ENCODE measurements at regions not wholly inside any gene's neighbourhood (a gene's known extent, or its start where the extent isn't known, plus 50 kb on each side); places are given as distances from the start of the nearest gene placed in this dataset.

- Histone ChIP-seq H3K4me1 (ENCODE audit: insufficient read depth, poor library complexity, severe bottlenecking) (no peaks in the 10 kb centered on the region), H3K9me3 (ENCODE audit: severe bottlenecking) (no peaks in the 10 kb centered on the region), H3K4me3 (ENCODE audit: severe bottlenecking) (no peak overlapping the region), H3K27me3 (ENCODE audit: insufficient read depth, poor library complexity, severe bottlenecking) (no peaks in the 10 kb centered on the region), H3K27ac (ENCODE audit: poor library complexity, severe bottlenecking) (no peak overlapping the region), H3K36me3 (ENCODE audit: low read depth) (no peaks in the 10 kb centered on the region)
- DNase-seq (ENCODE audit: low spot score) (no peak), ATAC-seq (ENCODE audit: low read depth) (no peak)
- TF ChIP-seq CTCF (IDR thresholded peaks at IDR 0.05; ENCODE audit: poor library complexity, severe bottlenecking), result no peak
Measured at GRCh38 chr1:193592317-193592716, 405.9 kb upstream of the B3GALT2 start.

GRCh38 chr1:193590102-193590501 is 403.7 kb upstream of the B3GALT2 start:
- ATAC-seq (ENCODE audit: low read depth), result no peak

GRCh38 chr1:193589597-193590040 is 403.2 kb upstream of the B3GALT2 start:
- H3K27me3 ChIP-seq (ENCODE audit: insufficient read depth, poor library complexity, severe bottlenecking), result no peaks in the 10 kb centered on the region
- H3K9me3 ChIP-seq (ENCODE audit: severe bottlenecking), result no peaks in the 10 kb centered on the region
- H3K27ac ChIP-seq (ENCODE audit: poor library complexity, severe bottlenecking), result no peak overlapping the region
- H3K4me3 ChIP-seq (ENCODE audit: severe bottlenecking), result no peak overlapping the region
- ATAC-seq (ENCODE audit: low read depth), result peak; percentile 35; the same call in 1 of the 3 replicates
- TF ChIP-seq CTCF (IDR thresholded peaks at IDR 0.05; ENCODE audit: poor library complexity, severe bottlenecking), result no peak
- no peaks in the 10 kb centered on the region for H3K4me1 ChIP-seq (ENCODE audit: insufficient read depth, poor library complexity, severe bottlenecking)
- DNase-seq (ENCODE audit: low spot score), result no peak
- no peaks in the 10 kb centered on the region for H3K36me3 ChIP-seq (ENCODE audit: low read depth)

More at GRCh38 chr1:193590102-193590501, 403.7 kb upstream of the B3GALT2 start:
- no peak overlapping the region for H3K4me3 ChIP-seq (ENCODE audit: severe bottlenecking)
- no peaks in the 10 kb centered on the region for H3K36me3 ChIP-seq (ENCODE audit: low read depth)
- H3K4me1 ChIP-seq (ENCODE audit: insufficient read depth, poor library complexity, severe bottlenecking), result no peaks in the 10 kb centered on the region
- no peaks in the 10 kb centered on the region for H3K27me3 ChIP-seq (ENCODE audit: insufficient read depth, poor library complexity, severe bottlenecking)
- DNase-seq (ENCODE audit: low spot score), result no peak
- H3K9me3 ChIP-seq (ENCODE audit: severe bottlenecking), result no peaks in the 10 kb centered on the region
- TF ChIP-seq CTCF (IDR thresholded peaks at IDR 0.05; ENCODE audit: poor library complexity, severe bottlenecking), result no peak
- H3K27ac ChIP-seq (ENCODE audit: poor library complexity, severe bottlenecking), result no peak overlapping the region

GRCh38 chr1:193588311-193589082 is 402.1 kb upstream of the B3GALT2 start:
- H3K36me3 ChIP-seq (ENCODE audit: low read depth), result no peaks in the 10 kb centered on the region
- ATAC-seq (ENCODE audit: low read depth), result no peak

More at GRCh38 chr1:193588311-193589082, 402.1 kb upstream of the B3GALT2 start:
- no peak for TF ChIP-seq CTCF (IDR thresholded peaks at IDR 0.05; ENCODE audit: poor library complexity, severe bottlenecking)
- no peak for DNase-seq (ENCODE audit: low spot score)
- no peak overlapping the region for H3K27ac ChIP-seq (ENCODE audit: poor library complexity, severe bottlenecking)
- H3K9me3 ChIP-seq (ENCODE audit: severe bottlenecking), result no peaks in the 10 kb centered on the region
- H3K4me1 ChIP-seq (ENCODE audit: insufficient read depth, poor library complexity, severe bottlenecking), result no peaks in the 10 kb centered on the region
- no peaks in the 10 kb centered on the region for H3K27me3 ChIP-seq (ENCODE audit: insufficient read depth, poor library complexity, severe bottlenecking)
- H3K4me3 ChIP-seq (ENCODE audit: severe bottlenecking), result no peak overlapping the region

Data from RWPE2 (cell line).